WI38 (cell line): ENCODE measurements at regions not wholly inside any gene's neighbourhood (a gene's known extent, or its start where the extent isn't known, plus 50 kb on each side); places are given as distances from the start of the nearest gene placed in this dataset.
"Not testable (repeated sequence)": the region's sequence is repeated elsewhere in the genome, so short reads cannot be mapped to it uniquely, and the experiment has no call there.

Experiments
- H3K4me3 ChIP-seq: 2 replicates; pipeline ENCODE4 v1.5.1; 2011; ENCODE audit warnings: low read depth, mild to moderate bottlenecking, control low read depth, low read length
- TF ChIP-seq, protein P1 (sequence below): IDR thresholded peaks from 2 replicates; pipeline ENCODE4 v1.5.1; 2012; ENCODE audit warnings: low read depth, mild to moderate bottlenecking, control low read depth, low read length

DNA sequence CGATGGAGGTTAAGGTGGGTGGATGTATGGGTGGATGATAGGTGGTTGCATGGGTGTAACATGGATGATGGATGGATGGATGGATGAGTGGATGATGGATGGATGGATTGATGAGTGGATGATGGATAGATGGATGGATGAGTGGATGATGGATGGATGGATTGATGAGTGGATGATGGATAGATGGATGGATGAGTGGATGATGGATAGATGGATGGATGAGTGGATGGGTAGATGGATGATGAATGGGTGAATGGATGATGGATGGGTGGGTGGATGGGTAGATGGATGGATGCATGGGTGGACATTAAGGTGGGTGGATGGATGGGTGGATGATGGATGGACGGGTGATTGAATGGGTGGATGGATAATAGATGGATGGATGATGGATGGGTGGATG is 136.5 kb upstream of the FOXD4L5 start:
- not testable (repeated sequence) for H3K4me3 ChIP-seq

DNA sequence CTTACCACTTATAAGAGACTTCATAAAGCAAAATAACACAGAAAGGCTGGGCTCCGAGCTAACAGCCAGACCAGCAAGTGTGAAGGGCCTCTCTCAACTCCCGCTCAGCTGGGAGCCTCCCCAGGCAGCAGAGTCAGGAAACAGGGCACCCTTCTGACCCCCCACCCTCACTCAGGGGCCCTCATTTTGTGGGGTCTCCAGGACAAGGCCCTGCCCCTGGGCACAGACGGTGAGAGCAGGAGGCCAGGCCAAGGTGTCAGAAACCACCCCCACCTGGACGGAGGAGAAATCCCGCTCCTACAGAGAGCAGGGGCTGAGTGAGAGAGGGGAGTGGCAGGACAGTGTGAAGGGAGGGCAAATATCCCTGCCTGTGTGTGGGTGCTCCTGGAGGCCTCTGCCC is 135.8 kb upstream of the FOXD4L5 start:
- no peak overlapping the region for H3K4me3 ChIP-seq
- TF ChIP-seq, protein P1, sequence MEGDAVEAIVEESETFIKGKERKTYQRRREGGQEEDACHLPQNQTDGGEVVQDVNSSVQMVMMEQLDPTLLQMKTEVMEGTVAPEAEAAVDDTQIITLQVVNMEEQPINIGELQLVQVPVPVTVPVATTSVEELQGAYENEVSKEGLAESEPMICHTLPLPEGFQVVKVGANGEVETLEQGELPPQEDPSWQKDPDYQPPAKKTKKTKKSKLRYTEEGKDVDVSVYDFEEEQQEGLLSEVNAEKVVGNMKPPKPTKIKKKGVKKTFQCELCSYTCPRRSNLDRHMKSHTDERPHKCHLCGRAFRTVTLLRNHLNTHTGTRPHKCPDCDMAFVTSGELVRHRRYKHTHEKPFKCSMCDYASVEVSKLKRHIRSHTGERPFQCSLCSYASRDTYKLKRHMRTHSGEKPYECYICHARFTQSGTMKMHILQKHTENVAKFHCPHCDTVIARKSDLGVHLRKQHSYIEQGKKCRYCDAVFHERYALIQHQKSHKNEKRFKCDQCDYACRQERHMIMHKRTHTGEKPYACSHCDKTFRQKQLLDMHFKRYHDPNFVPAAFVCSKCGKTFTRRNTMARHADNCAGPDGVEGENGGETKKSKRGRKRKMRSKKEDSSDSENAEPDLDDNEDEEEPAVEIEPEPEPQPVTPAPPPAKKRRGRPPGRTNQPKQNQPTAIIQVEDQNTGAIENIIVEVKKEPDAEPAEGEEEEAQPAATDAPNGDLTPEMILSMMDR: no peak

DNA sequence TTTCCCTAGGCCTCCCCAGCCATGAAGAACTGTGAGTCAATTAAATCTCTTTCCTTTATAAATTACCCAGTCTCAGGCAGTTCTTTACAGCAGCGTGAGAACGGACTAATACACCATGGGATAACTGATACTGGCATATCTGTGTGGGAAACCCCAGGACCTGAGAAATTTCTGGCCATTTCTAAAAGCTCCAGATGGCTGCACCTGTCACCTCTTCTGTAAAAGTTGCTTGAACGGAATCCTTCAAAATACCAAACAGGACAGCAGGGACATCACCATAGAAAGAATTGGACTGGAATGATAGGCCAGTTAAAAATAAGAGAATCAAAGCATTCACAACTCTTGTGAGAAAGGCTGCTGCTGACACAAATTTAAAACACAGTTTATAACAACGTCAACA is 134.0 kb upstream of the FOXD4L5 start:
- H3K4me3 ChIP-seq: not testable (repeated sequence)

DNA sequence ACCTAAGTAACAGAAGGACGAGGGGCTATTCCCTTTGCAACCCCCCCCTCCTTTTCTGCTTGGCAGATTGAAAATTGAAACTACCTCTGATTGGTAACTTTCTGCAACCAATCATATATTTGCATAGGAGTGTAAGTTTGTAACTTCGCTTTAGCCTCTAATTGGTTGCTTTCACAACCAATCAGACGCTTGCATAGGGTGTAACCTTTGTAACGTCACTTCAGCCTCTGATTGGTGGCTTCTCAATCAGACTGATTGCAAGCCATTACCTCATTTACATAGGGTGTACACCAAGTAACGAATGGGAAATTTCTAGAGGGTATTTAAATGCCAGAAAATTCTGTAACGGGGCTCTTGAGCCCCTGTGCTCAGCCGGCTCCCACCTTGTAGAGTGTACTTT is 131.9 kb upstream of the FOXD4L5 start:
- H3K4me3 ChIP-seq: not testable (repeated sequence)

DNA sequence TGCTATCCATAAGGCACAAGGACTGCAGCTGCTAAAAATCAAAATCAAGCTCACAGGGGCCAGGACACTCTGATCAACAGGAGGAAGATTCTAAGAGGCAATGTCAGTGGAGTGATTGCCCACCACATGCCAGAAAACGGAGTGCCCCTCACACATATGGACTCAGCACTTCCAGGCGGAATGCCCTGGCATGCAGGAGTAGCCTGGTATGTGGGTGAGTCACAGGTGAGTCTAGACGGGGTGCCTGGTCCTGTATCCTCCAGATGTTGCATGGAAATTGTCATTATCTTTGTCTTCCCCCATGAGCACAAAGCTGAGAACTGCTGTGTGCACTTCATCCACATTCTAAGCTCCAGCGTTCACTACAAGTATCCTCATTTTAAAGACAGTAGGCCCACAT is 129.2 kb upstream of the FOXD4L5 start:
- not testable (repeated sequence) for H3K4me3 ChIP-seq

DNA sequence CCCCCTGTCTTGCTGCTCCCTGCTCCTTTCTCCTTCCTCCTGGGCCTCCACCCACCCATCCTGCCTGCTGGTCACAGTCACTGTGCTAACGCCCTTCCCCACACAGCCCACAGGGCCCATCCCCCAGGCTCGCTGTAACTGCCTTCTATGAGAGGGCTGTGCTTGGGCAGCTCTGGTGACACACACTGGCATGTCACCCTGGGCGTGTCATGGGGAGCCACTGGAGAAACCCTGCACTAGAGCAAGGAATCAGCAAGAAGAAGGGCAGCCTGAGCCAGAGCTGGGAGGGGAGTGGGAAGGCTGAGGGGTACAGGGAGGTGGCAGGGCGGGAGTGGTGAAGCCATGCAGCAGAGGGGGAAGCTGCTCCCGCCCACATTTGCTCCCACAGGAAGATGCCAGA is 128.4 kb upstream of the FOXD4L5 start:
- not testable (repeated sequence) for H3K4me3 ChIP-seq

DNA sequence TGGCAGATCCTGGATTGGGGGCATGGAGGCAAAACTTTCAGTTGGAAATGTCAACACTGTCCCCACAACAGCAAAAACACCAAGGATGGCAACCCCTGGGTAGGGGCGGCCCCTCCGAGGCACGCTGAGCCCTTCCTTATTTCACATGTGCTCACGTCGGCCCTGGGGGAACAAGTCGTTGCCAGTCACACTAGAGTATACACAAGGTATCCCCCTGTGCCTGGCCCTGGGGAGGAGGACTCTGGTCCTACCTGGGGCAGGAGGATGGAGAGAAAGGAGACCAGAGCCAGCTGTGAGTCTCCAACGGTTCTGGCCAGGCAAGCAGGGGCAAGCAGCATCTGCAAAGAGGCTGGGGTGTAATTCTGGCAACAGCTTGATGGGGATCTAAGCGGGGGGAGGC is 126.9 kb upstream of the FOXD4L5 start:
- TF ChIP-seq, protein P1: no peak
- no peak overlapping the region for H3K4me3 ChIP-seq

DNA sequence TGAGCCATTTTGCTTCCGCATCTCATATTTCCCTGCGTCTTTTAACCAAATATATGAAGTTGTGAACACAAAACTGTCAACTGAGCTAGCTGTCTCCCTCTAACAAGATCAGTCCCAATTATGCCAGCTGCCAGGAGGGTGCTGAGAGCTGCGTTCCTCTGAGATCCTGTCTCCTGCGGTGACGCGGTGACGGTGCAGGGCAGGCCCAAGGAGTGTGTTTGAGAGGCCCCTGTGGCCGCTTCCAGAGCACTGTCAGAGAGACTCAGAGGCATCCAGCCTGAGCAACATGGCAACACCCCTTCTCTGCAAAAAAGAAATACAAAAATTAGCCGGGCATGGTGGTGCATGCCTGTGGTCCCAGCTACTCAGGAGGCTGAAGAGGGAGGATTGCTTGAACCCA is 126.3 kb upstream of the FOXD4L5 start:
- TF ChIP-seq, protein P1: no peak
- no peak overlapping the region for H3K4me3 ChIP-seq

DNA sequence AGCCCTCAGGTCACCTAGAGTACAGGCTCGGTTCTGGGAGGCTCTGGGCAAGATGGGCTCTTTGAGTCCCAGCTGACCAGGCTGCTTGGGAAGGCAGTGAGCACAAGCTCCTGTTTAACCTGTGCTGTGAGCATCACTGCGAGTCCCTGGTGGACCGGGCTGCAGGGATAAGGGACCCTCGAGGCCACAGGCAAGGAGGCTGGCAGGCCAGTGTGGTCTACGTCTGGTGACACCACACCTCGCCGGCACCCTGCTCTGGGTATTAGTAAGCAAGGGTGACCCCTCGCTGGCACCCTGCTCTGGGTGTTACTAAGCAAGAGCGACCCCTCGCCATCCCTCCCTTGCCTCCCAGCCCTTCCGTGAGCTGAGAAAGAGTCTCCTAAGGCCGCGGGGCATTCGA is 125.9 kb upstream of the FOXD4L5 start:
- TF ChIP-seq, protein P1: no peak
- H3K4me3 ChIP-seq: no peak overlapping the region

DNA sequence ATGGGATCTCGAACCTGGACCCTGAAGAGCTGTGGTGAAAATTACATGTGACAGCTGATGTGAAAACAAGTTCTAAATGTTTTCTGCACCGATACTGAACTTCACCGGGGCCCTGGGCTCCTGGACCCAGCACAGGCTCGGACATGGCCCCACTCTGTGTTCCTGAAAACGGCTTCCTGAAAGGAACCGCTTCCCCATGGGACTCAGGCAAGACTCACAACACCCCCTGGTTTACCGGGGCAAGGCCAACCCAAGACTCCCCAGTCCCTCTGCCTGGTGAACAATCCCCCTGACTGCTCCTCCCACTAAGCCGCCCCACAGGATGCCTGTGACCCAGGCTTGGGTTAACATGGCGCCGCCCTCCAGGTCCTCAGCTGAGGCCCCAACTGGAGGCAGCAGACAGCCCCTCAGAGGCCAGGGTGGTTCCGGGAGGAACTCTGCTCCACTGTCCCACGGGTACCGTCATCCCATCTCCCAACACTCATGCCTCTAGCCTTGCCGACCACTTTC is 124.5 kb upstream of the FOXD4L5 start:
- H3K4me3 ChIP-seq: no peak overlapping the region
- TF ChIP-seq, protein P1: no peak

DNA sequence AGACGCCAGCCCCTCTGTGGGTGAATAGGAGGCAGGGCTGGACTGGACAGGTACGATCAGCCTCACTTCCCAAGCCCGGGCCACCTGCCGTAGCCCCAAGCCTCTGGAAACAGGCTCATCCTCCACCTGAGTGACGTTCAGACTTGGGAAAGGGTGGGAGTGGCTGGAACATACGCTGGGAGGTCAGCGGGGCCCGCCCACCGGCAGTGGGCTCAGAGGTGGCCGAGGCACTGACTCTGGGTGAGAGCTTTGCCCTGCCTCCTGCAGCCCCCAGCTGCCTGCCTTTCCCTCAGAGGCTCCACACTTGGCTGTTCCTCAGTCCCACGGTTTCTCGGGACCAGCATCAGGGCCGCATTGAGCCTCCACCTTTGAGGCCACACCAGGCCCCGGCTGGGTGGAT is 123.8 kb upstream of the FOXD4L5 start:
- H3K4me3 ChIP-seq: not testable (repeated sequence)

DNA sequence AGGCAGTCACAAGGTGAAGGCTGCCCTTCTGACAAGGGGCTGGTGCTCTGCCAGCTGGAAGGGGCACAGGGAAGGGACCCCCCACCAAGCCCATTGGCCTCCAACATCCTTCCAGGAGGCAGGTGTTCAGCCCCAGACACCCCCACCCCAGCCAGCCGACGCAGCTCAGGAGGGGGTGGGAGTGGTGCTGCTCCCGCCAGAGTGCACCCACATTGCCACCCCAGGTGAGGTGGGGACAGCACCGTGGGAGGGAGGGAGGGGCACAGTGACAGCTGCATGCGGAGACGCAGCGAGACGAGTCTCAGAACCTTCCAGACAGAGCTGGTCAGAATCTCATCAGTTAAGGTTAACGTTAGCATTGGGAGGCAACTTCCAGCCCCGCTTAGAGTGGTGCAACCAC is 121.6 kb upstream of the FOXD4L5 start:
- H3K4me3 ChIP-seq: not testable (repeated sequence)

DNA sequence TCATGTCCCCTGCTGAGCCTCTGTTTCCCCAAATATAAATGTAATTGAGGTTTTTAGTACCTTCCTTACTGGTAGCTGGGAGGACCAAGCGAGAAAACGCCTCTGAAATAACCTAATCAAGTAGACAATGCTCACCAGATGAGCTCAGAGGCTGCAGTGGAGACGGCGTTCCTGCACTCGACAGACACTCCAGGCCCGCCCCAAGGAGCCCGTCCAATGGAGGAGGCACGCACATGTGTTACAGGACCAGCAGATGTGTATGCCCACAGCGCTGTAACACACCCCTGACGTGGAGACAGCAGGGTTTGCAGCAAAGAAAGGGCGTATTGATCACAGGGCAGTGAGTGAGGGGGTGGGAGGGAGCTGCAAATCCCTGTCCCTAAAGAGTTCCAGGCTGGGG is 120.8 kb upstream of the FOXD4L5 start:
- H3K4me3 ChIP-seq: not testable (repeated sequence)
